K562 (cell line): ENCODE measurements at regions not wholly inside any gene's neighbourhood (a gene's known extent, or its start where the extent isn't known, plus 50 kb on each side); places are given as distances from the start of the nearest gene placed in this dataset.
A peak's percentile ranks its signal among the peaks of the same experiment; 100 is the strongest.

ENCODE experiments used
- BACH1 ChIP-seq: fragments of 200-800 bp; sonication (Bioruptor generic); IDR thresholded peaks from 2 replicates; pipeline ENCODE4 v1.6.1; 2016; ENCODE audit warnings: missing genetic modification characterization, missing compliant biosample characterization
- BCLAF1 ChIP-seq, 2 experiments: fragments of 450-650 bp in 1 of 2; IDR thresholded peaks; 2 replicates each; pipeline ENCODE4 v1.6.1; 2011 to 2017; ENCODE audit warnings: low read depth in 2 of 2, antibody characterized with exemption in 1 of 2, borderline replicate concordance in 1 of 2, low read length in 1 of 2, mild to moderate bottlenecking in 1 of 2, mixed read lengths in 1 of 2; ENCODE audit not compliant: control insufficient read depth in 1 of 2
- CREM ChIP-seq: IDR thresholded peaks from 2 replicates; pipeline ENCODE4 v1.6.1; 2014; ENCODE audit warnings: antibody characterized with exemption, low read depth
- ERF ChIP-seq: fragments of 450-650 bp; formaldehyde crosslinking; IDR thresholded peaks from 2 replicates; pipeline ENCODE4 v1.4.0; 2020; ENCODE audit warnings: mild to moderate bottlenecking, mixed read lengths
- ETV5 ChIP-seq: sonication (generic); formaldehyde crosslinking; IDR thresholded peaks from 2 replicates; pipeline ENCODE4 v1.4.0; 2020; ENCODE audit warnings: low read depth, mild to moderate bottlenecking, missing genetic modification reagents
- FOXJ3 ChIP-seq: sonication (generic); formaldehyde crosslinking; IDR thresholded peaks from 2 replicates; pipeline ENCODE4 v1.4.0; 2020; ENCODE audit warnings: mild to moderate bottlenecking, missing genetic modification reagents
- FUS ChIP-seq: fragments of 200-400 bp; formaldehyde crosslinking; optimal IDR thresholded peaks from 2 replicates; pipeline ENCODE3; 2017; ENCODE audit warnings: low read depth, low read length
- GMEB1 ChIP-seq: fragments of 250-450 bp; sonication (Bioruptor Pico); IDR thresholded peaks from 2 replicates; pipeline ENCODE4 v1.4.0; 2020; ENCODE audit warnings: mild to moderate bottlenecking
- KDM4B ChIP-seq, 2 experiments: fragments of 450-650 bp in 1 of 2; sonication (generic) in 1 of 2; IDR thresholded peaks; 2 replicates each; pipeline ENCODE4 v1.6.1; 2016 to 2017; ENCODE audit warnings: borderline replicate concordance in 2 of 2, antibody characterized with exemption in 1 of 2, low read depth in 1 of 2, mild to moderate bottlenecking in 1 of 2
- KLF10 ChIP-seq: fragments of 250-450 bp; sonication (Bioruptor Pico); IDR thresholded peaks from 2 replicates; pipeline ENCODE4 v1.6.1; 2021; ENCODE audit warnings: matching md5 sums
- MTF1 ChIP-seq: fragments of 250-450 bp; sonication (Bioruptor Pico); IDR thresholded peaks from 2 replicates; pipeline ENCODE4 v1.9.0; 2021; ENCODE audit warnings: moderate library complexity, mild to moderate bottlenecking, inconsistent platforms, borderline replicate concordance
- NCOA1 ChIP-seq: fragments of 450-650 bp; IDR thresholded peaks from 2 replicates; pipeline ENCODE4 v1.6.1; 2016; ENCODE audit warnings: low read depth
- NFRKB ChIP-seq: fragments of 450-650 bp; IDR thresholded peaks from 2 replicates; pipeline ENCODE4 v1.6.1; 2016; ENCODE audit warnings: low read depth
- PHB2 ChIP-seq: fragments of 450-650 bp; IDR thresholded peaks from 2 replicates; pipeline ENCODE4 v1.6.1; 2017; ENCODE audit warnings: low read depth
- PREB ChIP-seq: sonication (generic); formaldehyde crosslinking; IDR thresholded peaks from 2 replicates; pipeline ENCODE4 v1.8.1; 2023; ENCODE audit warnings: mild to moderate bottlenecking, missing genetic modification reagents
- SAFB ChIP-seq: fragments of 200-400 bp; formaldehyde crosslinking; IDR thresholded peaks from 2 replicates; pipeline ENCODE4 v1.6.1; 2017; ENCODE audit warnings: low read depth, low read length, borderline replicate concordance
- SMARCA4 ChIP-seq: fragments of 450-650 bp; IDR thresholded peaks from 2 replicates; pipeline ENCODE4 v1.6.1; 2016
- TEAD4 ChIP-seq, 2 experiments: sonication (generic) in 1 of 2; formaldehyde crosslinking in 1 of 2; IDR thresholded peaks; 2 replicates each; pipeline versions ENCODE4 v1.6.1 to v1.8.0; 2012 to 2022; ENCODE audit warnings: borderline replicate concordance in 1 of 2, inconsistent platforms in 1 of 2, low read length in 1 of 2, mild to moderate bottlenecking in 1 of 2, missing genetic modification reagents in 1 of 2
- YBX1 ChIP-seq: fragments of 450-650 bp; IDR thresholded peaks from 2 replicates; pipeline ENCODE4 v1.7.1; 2016; ENCODE audit warnings: mild to moderate bottlenecking
- TF ChIP-seq, protein P1 (sequence below), 2 experiments: IDR thresholded peaks; 2 replicates each; pipeline ENCODE4 v1.6.1; 2012; ENCODE audit warnings: improper control_type of control experiment in 2 of 2, low read depth in 2 of 2, low read length in 2 of 2, borderline replicate concordance in 1 of 2

DNA sequence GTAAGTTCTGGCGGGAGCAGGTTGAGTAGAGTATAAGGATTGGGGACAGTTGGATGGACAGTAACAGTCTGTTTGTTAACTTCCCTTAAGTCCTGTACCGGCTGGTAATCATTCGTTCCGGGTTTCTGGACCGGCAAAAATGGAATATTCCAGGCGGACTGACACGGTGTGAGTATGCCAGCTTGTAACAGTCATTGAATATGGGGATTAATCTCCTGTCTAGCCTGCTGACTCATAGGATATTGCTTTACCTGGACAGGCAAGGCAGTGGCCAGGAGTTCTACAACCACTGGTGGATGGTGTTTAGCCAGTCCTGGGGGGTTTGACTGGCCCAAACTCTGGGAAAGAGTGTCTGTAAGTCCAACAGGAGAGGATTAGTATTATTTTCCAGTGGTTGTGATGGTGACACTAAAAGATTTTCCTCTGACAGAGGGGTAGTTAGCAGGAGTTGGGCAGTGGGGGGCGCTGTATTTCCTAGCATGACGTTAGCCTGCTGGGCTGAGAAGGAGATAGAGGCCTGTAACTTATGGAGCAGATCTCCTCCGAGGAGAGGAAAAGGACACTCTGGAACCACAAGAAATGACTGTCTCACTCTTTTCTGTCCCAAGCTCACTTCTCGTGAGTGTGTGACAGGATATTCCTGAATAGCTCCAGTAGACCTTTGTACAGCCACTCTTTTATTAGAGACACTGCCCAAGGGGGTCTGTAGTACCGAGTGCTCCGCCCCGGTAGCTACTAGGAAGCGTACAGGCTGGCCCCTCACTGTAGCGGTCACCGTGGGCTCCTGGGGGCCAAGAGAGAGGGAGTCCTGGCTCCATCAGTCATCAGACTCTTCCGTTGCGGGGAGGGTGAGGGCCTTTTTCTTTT is 152.2 kb downstream of the TRIM27 start (continued):
- TF ChIP-seq PREB (CRISPR knock-in tag) = no peak
- TF ChIP-seq NCOA1 = no peak
- no peak for TF ChIP-seq BCLAF1 (IDR thresholded peaks at IDR 0.05; ENCODE audit: borderline replicate concordance in 1 of 2, control insufficient read depth in 1 of 2, low read depth in 2 of 2, low read length in 1 of 2)
- TF ChIP-seq, protein P1, sequence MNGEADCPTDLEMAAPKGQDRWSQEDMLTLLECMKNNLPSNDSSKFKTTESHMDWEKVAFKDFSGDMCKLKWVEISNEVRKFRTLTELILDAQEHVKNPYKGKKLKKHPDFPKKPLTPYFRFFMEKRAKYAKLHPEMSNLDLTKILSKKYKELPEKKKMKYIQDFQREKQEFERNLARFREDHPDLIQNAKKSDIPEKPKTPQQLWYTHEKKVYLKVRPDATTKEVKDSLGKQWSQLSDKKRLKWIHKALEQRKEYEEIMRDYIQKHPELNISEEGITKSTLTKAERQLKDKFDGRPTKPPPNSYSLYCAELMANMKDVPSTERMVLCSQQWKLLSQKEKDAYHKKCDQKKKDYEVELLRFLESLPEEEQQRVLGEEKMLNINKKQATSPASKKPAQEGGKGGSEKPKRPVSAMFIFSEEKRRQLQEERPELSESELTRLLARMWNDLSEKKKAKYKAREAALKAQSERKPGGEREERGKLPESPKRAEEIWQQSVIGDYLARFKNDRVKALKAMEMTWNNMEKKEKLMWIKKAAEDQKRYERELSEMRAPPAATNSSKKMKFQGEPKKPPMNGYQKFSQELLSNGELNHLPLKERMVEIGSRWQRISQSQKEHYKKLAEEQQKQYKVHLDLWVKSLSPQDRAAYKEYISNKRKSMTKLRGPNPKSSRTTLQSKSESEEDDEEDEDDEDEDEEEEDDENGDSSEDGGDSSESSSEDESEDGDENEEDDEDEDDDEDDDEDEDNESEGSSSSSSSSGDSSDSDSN (IDR thresholded peaks at IDR 0.05; ENCODE audit: borderline replicate concordance in 1 of 2, low read depth in 2 of 2, low read length in 2 of 2) = no peak
- no peak for TF ChIP-seq KLF10 (CRISPR knock-in tag)
- TF ChIP-seq SMARCA4 = peak; percentile 54
- TF ChIP-seq ERF (CRISPR knock-in tag) = no peak
- TF ChIP-seq TEAD4 (IDR thresholded peaks at IDR 0.05; ENCODE audit: low read length) = no peak; the same call in none of the 2 replicates
- no peak for TF ChIP-seq TEAD4 (CRISPR knock-in tag; IDR thresholded peaks at IDR 0.05; ENCODE audit: borderline replicate concordance)
- TF ChIP-seq ETV5 (CRISPR knock-in tag) = no peak
- TF ChIP-seq FUS = no peak
- no peak for TF ChIP-seq PHB2
- no peak for TF ChIP-seq FOXJ3
- no peak for TF ChIP-seq MTF1 (CRISPR knock-in tag)
- TF ChIP-seq KDM4B (IDR thresholded peaks at IDR 0.05; ENCODE audit: borderline replicate concordance in 2 of 2, low read depth in 1 of 2) = no peak
- TF ChIP-seq BACH1 = no peak
- TF ChIP-seq SAFB = no peak
- TF ChIP-seq NFRKB = peak; percentile 43; the same call in 1 of the 2 replicates
- no peak for TF ChIP-seq YBX1
- TF ChIP-seq GMEB1 (CRISPR knock-in tag) = no peak
- TF ChIP-seq CREM = peak; percentile 85
